ENCODE measurements at regions not wholly inside any gene's neighbourhood (a gene's known extent, or its start where the extent isn't known, plus 50 kb on each side); places are given as distances from the start of the nearest gene placed in this dataset.

DNA sequence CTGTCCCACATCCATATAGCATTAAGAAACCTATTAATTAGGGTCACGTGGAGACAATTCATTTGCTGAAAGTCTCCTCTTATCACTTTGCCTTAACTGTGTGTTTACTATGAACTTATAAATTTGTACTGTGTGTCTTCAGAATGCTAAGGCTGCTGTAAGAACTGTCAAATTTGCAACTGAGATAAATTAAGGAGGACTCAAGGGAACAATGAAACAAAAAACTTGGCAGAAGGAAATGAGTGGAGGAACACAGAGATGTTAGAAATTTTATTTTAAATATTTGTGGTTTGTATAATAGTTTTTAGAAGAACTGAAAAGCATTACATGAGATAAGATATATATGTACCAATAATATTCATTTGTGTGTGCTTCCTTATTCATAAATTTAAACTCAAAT, 1005.3 kb upstream of the SORCS1 start:
- TF ChIP-seq, protein P1, sequence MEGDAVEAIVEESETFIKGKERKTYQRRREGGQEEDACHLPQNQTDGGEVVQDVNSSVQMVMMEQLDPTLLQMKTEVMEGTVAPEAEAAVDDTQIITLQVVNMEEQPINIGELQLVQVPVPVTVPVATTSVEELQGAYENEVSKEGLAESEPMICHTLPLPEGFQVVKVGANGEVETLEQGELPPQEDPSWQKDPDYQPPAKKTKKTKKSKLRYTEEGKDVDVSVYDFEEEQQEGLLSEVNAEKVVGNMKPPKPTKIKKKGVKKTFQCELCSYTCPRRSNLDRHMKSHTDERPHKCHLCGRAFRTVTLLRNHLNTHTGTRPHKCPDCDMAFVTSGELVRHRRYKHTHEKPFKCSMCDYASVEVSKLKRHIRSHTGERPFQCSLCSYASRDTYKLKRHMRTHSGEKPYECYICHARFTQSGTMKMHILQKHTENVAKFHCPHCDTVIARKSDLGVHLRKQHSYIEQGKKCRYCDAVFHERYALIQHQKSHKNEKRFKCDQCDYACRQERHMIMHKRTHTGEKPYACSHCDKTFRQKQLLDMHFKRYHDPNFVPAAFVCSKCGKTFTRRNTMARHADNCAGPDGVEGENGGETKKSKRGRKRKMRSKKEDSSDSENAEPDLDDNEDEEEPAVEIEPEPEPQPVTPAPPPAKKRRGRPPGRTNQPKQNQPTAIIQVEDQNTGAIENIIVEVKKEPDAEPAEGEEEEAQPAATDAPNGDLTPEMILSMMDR (conservative IDR thresholded peaks at IDR 0.05; ENCODE audit: low read depth, low read length), result no peak
- TF ChIP-seq NFE2L2 (IDR thresholded peaks at IDR 0.05; ENCODE audit: low read depth, low read length) (no peak), USF2 (IDR thresholded peaks at IDR 0.05; ENCODE audit: low read depth, low read length) (no peak), RFX5 (IDR thresholded peaks at IDR 0.05; ENCODE audit: low read depth, low read length) (no peak), POLR2A (IDR thresholded peaks at IDR 0.05; ENCODE audit: low read depth, low read length) (no peak)
- TF ChIP-seq, protein P2, sequence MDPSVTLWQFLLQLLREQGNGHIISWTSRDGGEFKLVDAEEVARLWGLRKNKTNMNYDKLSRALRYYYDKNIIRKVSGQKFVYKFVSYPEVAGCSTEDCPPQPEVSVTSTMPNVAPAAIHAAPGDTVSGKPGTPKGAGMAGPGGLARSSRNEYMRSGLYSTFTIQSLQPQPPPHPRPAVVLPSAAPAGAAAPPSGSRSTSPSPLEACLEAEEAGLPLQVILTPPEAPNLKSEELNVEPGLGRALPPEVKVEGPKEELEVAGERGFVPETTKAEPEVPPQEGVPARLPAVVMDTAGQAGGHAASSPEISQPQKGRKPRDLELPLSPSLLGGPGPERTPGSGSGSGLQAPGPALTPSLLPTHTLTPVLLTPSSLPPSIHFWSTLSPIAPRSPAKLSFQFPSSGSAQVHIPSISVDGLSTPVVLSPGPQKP (IDR thresholded peaks at IDR 0.05; ENCODE audit: borderline replicate concordance, low read depth, low read length), result no peak

Measured in IMR-90 (cell line).